HEK293 (cell line): ENCODE measurements at regions not wholly inside any gene's neighbourhood (a gene's known extent, or its start where the extent isn't known, plus 50 kb on each side); places are given as distances from the start of the nearest gene placed in this dataset.

Source experiments
- CTCF ChIA-PET: fragments of 350-600 bp; formaldehyde crosslinking; extraction: SDS; loops from one replicate; lab custom pipeline; 2021; ENCODE audit warnings: antibody characterized with exemption; lab: Yijun Ruan, JAX
- POLR2A ChIA-PET: fragments of 300-600 bp; formaldehyde crosslinking; extraction: SDS; loops from one replicate; lab custom pipeline; 2020; ENCODE audit warnings: antibody characterized with exemption, inconsistent platforms; lab: Yijun Ruan, JAX
- H3K27ac ChIP-seq: fragments of 200-500 bp; sonication (Bioruptor generic); 2 replicates; pipeline ENCODE4 v1.5.1; 2014; ENCODE audit warnings: low read depth, low read length, control low read depth, inconsistent platforms; ENCODE audit errors: extremely low read depth
- H3K36me3 ChIP-seq, 2 experiments: fragments of 200-500 bp in 1 of 2; sonication (Bioruptor generic) in 1 of 2; 1 replicate in 1 of 2; 2 replicates in 1 of 2; pipeline ENCODE4 v1.5.1; 2014 to 2017; ENCODE audit warnings: inconsistent platforms in 2 of 2, low read length in 2 of 2; ENCODE audit not compliant: control insufficient read depth in 2 of 2, insufficient read depth in 1 of 2
- H3K4me1 ChIP-seq: fragments of 200-500 bp; sonication (Bioruptor generic); 2 replicates; pipeline ENCODE4 v1.5.1; 2014; ENCODE audit warnings: mild to moderate bottlenecking, low read length, inconsistent platforms; ENCODE audit not compliant: control insufficient read depth, insufficient read depth
- H3K4me3 ChIP-seq: 2 replicates; pipeline ENCODE4 v1.5.1; 2011; ENCODE audit warnings: low read depth, mild to moderate bottlenecking, control low read depth, low read length, moderate library complexity
- H3K9me3 ChIP-seq: fragments of 200-500 bp; sonication (Bioruptor generic); 2 replicates; pipeline ENCODE4 v1.5.1; 2014; ENCODE audit warnings: low read depth, low read length, inconsistent platforms; ENCODE audit not compliant: control insufficient read depth, insufficient read depth
- HOXA7 ChIP-seq: sonication (generic); formaldehyde crosslinking; IDR thresholded peaks from 2 replicates; pipeline ENCODE4 v1.8.1; 2022; ENCODE audit warnings: missing genetic modification reagents, borderline replicate concordance
- HOXD13 ChIP-seq: sonication (generic); formaldehyde crosslinking; IDR thresholded peaks from 2 replicates; pipeline ENCODE4 v1.8.0; 2022; ENCODE audit warnings: missing genetic modification reagents, borderline replicate concordance
- KLF10 ChIP-seq: fragments of 450-650 bp; IDR thresholded peaks from 2 replicates; pipeline ENCODE4 v1.5.1; 2018; ENCODE audit warnings: missing biosample characterization, mild to moderate bottlenecking, missing genetic modification characterization
- OSR2 ChIP-seq: fragments of 450-650 bp; formaldehyde crosslinking; IDR thresholded peaks from 2 replicates; pipeline ENCODE4 v1.5.1; 2016; ENCODE audit warnings: missing biosample characterization, missing genetic modification characterization
- SALL2 ChIP-seq: fragments of 450-650 bp; formaldehyde crosslinking; IDR thresholded peaks from 2 replicates; pipeline ENCODE4 v1.5.0; 2017; ENCODE audit warnings: missing biosample characterization, mild to moderate bottlenecking, missing genetic modification characterization, borderline replicate concordance
- SP2 ChIP-seq: fragments of 450-650 bp; formaldehyde crosslinking; IDR thresholded peaks from 2 replicates; pipeline ENCODE4 v1.5.1; 2016; ENCODE audit warnings: missing biosample characterization, missing genetic modification characterization
- WT1 ChIP-seq: fragments of 450-650 bp; formaldehyde crosslinking; IDR thresholded peaks from 2 replicates; pipeline ENCODE4 v1.5.1; 2016; ENCODE audit warnings: missing biosample characterization, missing genetic modification characterization
- ZBTB17 ChIP-seq: fragments of 450-650 bp; formaldehyde crosslinking; IDR thresholded peaks from 2 replicates; pipeline ENCODE4 v1.5.1; 2016; ENCODE audit warnings: missing biosample characterization, missing genetic modification characterization
- ZBTB21 ChIP-seq: fragments of 450-650 bp; formaldehyde crosslinking; IDR thresholded peaks from 2 replicates; pipeline ENCODE4 v1.5.1; 2017; ENCODE audit warnings: missing biosample characterization, missing genetic modification characterization
- ZBTB7A ChIP-seq: fragments of 450-650 bp; formaldehyde crosslinking; IDR thresholded peaks from 2 replicates; pipeline ENCODE4 v1.5.1; 2016; ENCODE audit warnings: low read depth, missing biosample characterization, missing genetic modification characterization
- ZNF121 ChIP-seq: fragments of 450-650 bp; formaldehyde crosslinking; IDR thresholded peaks from 2 replicates; pipeline ENCODE4 v1.5.1; 2016; ENCODE audit warnings: missing biosample characterization, missing genetic modification characterization
- ZNF157 ChIP-seq: fragments of 450-650 bp; formaldehyde crosslinking; IDR thresholded peaks from 2 replicates; pipeline ENCODE4 v1.5.1; 2016; ENCODE audit warnings: missing biosample characterization, missing genetic modification characterization
- ZNF174 ChIP-seq: fragments of 450-650 bp; formaldehyde crosslinking; IDR thresholded peaks from 2 replicates; pipeline ENCODE4 v1.5.0; 2017; ENCODE audit warnings: missing biosample characterization, mild to moderate bottlenecking, missing genetic modification characterization
- ZNF544 ChIP-seq: fragments of 450-650 bp; formaldehyde crosslinking; IDR thresholded peaks from 2 replicates; pipeline ENCODE4 v1.5.0; 2017; ENCODE audit warnings: missing biosample characterization, missing genetic modification characterization
- ZNF596 ChIP-seq: fragments of 450-650 bp; IDR thresholded peaks from 2 replicates; pipeline ENCODE4 v1.5.0; 2018; ENCODE audit warnings: missing biosample characterization, mild to moderate bottlenecking, missing genetic modification characterization, moderate library complexity
- ZNF624 ChIP-seq: fragments of 450-650 bp; formaldehyde crosslinking; IDR thresholded peaks from 2 replicates; pipeline ENCODE4 v1.5.1; 2017; ENCODE audit warnings: missing biosample characterization, missing genetic modification characterization
- ZNF658 ChIP-seq: fragments of 450-650 bp; formaldehyde crosslinking; IDR thresholded peaks from 2 replicates; pipeline ENCODE4; 2016; ENCODE audit warnings: missing biosample characterization, missing genetic modification characterization
- ZNF843 ChIP-seq: fragments of 450-650 bp; formaldehyde crosslinking; IDR thresholded peaks from 2 replicates; pipeline ENCODE4 v1.5.1; 2016; ENCODE audit warnings: missing biosample characterization, missing genetic modification characterization
- ZXDB ChIP-seq: fragments of 450-650 bp; formaldehyde crosslinking; IDR thresholded peaks from 2 replicates; pipeline ENCODE4 v1.5.1; 2016; ENCODE audit warnings: missing biosample characterization, missing genetic modification characterization
- TF ChIP-seq, protein P1 (sequence below): fragments of 450-650 bp; formaldehyde crosslinking; IDR thresholded peaks from 2 replicates; pipeline ENCODE4 v1.5.1; 2016; ENCODE audit warnings: missing biosample characterization, missing genetic modification characterization
- TF ChIP-seq, protein P2 (sequence below): fragments of 450-650 bp; formaldehyde crosslinking; conservative IDR thresholded peaks from 2 replicates; pipeline ENCODE4 v1.5.1; 2016; ENCODE audit warnings: low read depth, missing biosample characterization, missing genetic modification characterization
- TF ChIP-seq, protein P3 (sequence below): fragments of 450-650 bp; formaldehyde crosslinking; IDR thresholded peaks from 2 replicates; pipeline ENCODE4 v1.5.1; 2016; ENCODE audit warnings: missing biosample characterization, missing genetic modification characterization

DNA sequence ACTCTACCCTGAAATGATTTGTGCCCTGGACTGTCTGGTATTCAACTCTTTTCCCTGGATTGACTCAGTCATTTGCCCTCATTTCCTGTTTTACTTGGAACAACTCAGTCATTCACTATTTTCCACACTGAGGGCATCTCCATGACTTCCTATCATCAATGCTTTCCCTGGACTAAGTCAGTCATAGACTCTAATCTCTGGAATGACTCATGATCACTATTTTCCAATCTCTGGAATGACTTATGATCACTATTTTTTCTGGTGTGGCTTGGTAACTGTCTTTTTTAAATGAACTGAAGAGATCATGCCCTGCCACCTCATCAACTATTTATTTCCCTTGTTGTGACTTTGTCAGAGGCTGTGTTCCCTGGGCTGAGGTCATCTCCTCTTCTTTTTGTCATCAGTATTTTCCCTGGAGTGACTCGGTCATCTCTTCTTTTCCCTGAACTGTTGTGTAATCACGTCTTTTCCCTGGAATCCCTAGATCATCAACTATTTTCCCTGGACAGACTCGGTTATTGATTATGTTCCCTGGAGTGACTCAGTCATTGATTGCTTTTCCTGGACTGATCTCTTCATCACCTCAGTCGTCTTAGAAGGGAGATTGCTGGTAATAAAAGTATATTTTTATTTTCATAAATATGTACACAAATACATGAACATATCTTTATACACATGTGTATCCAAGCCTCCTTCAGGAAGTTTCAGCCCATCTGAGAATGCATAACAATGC lies 327.1 kb upstream of the VCX start (continued):
- TF ChIP-seq SP2 (no peak), ZBTB7A (tag by site-specific recombination) (no peak)

DNA sequence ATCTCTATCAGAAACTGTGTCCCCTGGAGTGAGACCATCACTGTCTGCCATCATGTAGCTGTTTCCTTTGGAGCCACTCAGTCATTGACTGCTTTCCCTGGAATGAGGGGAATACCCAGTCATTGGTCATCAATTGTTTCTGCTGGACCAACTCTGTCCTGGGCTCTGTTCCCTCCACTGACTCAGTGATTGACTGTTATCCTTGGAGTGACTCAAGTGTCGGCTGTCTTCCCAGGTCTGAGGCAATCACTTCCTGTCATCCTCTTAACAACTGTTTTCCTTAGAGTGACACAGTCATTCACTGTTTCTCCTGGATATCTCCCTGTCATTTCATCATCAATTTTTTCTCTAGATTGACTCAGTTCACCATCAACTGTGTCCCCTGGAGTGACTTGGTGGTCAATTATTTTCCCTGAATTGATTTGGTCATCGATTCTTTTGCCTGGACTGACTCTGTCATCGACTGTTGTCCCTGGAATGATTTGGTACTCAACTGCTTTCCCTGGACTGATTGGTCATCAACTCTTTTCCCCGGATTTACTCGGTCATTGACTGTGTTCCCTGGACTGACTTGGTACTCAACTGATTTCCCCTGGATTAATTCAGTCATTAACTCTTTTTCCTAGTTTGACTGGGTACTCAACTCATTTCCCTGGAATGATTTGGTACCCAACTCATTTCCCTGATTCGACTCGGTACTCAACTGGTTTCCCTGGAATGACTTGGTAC lies 327.9 kb upstream of the VCX start:
- Histone ChIP-seq H3K4me3 (no peak overlapping the region), H3K4me1 (no peaks in the 10 kb centered on the region), H3K9me3 (no peaks in the 10 kb centered on the region), H3K27ac (no peak overlapping the region), H3K36me3 (no peaks in the 10 kb centered on the region)
- ChIA-PET POLR2A (no interaction called here), CTCF (no interaction called here)
- TF ChIP-seq ZBTB17 (tag by site-specific recombination) (peak; percentile 61; the same call in 1 of the 2 replicates), ZXDB (tag by site-specific recombination) (no peak)

DNA sequence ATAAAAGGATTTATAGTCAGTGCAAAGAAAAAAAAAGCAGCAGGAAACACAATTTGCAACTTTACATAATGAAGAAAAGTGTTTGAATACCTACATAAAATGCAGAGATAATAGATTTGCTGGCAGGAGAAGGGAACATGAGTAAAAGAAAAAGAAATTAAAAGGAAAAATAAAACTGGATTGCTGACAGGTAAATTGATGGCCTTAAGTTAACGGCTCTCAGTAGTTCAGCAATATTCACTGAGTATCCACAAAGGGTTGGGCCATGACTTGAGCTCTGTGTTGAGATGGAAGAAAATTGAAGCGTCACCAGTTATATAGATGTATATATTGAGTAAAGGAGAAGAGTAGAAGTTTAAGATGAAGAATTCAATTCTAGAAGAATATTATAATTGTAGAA lies 330.1 kb upstream of the VCX start:
- ChIA-PET CTCF (no interaction called here), POLR2A (no interaction called here)
- no peaks in the 10 kb centered on the region for H3K36me3 ChIP-seq
- no peak overlapping the region for H3K27ac ChIP-seq
- no peak overlapping the region for H3K4me3 ChIP-seq
- H3K4me1 ChIP-seq, result no peaks in the 10 kb centered on the region
- H3K9me3 ChIP-seq, result no peaks in the 10 kb centered on the region
- TF ChIP-seq ZNF624 (no peak), KLF10 (tag by site-specific recombination) (no peak), ZNF843 (tag by site-specific recombination) (no peak), SALL2 (no peak), ZNF596 (no peak), ZBTB21 (tag by site-specific recombination) (no peak), ZNF174 (tag by site-specific recombination) (no peak), ZNF544 (tag by site-specific recombination) (no peak), WT1 (tag by site-specific recombination) (no peak), OSR2 (no peak), HOXA7 (no peak), ZNF157 (no peak), HOXD13 (CRISPR knock-in tag) (no peak), ZNF658 (tag by site-specific recombination) (no peak)
- TF ChIP-seq, protein P1, sequence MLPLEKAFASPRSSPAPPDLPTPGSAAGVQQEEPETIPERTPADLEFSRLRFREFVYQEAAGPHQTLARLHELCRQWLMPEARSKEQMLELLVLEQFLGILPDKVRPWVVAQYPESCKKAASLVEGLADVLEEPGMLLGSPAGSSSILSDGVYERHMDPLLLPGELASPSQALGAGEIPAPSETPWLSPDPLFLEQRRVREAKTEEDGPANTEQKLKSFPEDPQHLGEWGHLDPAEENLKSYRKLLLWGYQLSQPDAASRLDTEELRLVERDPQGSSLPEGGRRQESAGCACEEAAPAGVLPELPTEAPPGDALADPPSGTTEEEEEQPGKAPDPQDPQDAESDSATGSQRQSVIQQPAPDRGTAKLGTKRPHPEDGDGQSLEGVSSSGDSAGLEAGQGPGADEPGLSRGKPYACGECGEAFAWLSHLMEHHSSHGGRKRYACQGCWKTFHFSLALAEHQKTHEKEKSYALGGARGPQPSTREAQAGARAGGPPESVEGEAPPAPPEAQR (tag by site-specific recombination), result no peak

DNA sequence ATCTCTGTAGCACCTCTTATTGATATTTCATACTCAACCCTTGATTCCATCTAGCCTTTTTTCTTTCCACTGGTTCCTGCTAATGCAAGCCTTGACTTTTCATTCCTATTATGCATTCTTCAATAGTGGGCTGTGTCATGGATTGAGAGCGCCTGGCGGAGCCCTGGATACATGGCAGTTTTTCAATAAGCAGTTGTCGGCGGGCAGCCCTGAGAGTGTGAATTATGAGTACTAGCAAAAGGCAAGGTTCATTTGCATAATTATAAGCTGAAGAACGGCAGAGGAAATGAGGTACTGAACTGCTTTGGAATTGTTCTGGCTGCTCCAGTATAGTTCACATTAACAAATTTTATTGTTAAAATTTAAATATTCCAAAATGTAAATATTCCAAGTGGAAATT lies 339.7 kb upstream of the VCX start:
- Histone ChIP-seq H3K4me3 (no peak overlapping the region), H3K36me3 (no peaks in the 10 kb centered on the region), H3K4me1 (no peaks in the 10 kb centered on the region), H3K9me3 (no peaks in the 10 kb centered on the region), H3K27ac (no peak overlapping the region)
- POLR2A ChIA-PET, result no interaction called here
- CTCF ChIA-PET, result no interaction called here
- no peak for TF ChIP-seq ZNF121 (tag by site-specific recombination)
- TF ChIP-seq, protein P2, sequence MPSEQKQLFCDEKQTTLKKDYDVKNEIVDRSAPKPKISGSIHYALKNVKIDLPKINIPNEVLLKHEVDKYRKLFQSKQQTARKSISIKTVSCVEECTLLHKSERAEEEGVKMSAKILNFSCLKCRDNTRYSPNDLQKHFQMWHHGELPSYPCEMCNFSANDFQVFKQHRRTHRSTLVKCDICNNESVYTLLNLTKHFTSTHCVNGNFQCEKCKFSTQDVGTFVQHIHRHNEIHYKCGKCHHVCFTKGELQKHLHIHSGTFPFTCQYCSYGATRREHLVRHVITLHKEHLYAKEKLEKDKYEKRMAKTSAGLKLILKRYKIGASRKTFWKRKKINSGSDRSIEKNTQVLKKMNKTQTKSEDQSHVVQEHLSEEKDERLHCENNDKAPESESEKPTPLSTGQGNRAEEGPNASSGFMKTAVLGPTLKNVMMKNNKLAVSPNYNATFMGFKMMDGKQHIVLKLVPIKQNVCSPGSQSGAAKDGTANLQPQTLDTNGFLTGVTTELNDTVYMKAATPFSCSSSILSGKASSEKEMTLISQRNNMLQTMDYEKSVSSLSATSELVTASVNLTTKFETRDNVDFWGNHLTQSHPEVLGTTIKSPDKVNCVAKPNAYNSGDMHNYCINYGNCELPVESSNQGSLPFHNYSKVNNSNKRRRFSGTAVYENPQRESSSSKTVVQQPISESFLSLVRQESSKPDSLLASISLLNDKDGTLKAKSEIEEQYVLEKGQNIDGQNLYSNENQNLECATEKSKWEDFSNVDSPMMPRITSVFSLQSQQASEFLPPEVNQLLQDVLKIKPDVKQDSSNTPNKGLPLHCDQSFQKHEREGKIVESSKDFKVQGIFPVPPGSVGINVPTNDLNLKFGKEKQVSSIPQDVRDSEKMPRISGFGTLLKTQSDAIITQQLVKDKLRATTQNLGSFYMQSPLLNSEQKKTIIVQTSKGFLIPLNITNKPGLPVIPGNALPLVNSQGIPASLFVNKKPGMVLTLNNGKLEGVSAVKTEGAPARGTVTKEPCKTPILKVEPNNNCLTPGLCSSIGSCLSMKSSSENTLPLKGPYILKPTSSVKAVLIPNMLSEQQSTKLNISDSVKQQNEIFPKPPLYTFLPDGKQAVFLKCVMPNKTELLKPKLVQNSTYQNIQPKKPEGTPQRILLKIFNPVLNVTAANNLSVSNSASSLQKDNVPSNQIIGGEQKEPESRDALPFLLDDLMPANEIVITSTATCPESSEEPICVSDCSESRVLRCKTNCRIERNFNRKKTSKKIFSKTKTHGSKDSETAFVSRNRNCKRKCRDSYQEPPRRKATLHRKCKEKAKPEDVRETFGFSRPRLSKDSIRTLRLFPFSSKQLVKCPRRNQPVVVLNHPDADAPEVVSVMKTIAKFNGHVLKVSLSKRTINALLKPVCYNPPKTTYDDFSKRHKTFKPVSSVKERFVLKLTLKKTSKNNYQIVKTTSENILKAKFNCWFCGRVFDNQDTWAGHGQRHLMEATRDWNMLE (tag by site-specific recombination), result no peak
- TF ChIP-seq, protein P3, sequence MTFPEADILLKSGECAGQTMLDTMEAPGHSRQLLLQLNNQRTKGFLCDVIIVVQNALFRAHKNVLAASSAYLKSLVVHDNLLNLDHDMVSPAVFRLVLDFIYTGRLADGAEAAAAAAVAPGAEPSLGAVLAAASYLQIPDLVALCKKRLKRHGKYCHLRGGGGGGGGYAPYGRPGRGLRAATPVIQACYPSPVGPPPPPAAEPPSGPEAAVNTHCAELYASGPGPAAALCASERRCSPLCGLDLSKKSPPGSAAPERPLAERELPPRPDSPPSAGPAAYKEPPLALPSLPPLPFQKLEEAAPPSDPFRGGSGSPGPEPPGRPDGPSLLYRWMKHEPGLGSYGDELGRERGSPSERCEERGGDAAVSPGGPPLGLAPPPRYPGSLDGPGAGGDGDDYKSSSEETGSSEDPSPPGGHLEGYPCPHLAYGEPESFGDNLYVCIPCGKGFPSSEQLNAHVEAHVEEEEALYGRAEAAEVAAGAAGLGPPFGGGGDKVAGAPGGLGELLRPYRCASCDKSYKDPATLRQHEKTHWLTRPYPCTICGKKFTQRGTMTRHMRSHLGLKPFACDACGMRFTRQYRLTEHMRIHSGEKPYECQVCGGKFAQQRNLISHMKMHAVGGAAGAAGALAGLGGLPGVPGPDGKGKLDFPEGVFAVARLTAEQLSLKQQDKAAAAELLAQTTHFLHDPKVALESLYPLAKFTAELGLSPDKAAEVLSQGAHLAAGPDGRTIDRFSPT (tag by site-specific recombination), result no peak
